ENCODE measurements at regions not wholly inside any gene's neighbourhood (a gene's known extent, or its start where the extent isn't known, plus 50 kb on each side); places are given as distances from the start of the nearest gene placed in this dataset.

DNA sequence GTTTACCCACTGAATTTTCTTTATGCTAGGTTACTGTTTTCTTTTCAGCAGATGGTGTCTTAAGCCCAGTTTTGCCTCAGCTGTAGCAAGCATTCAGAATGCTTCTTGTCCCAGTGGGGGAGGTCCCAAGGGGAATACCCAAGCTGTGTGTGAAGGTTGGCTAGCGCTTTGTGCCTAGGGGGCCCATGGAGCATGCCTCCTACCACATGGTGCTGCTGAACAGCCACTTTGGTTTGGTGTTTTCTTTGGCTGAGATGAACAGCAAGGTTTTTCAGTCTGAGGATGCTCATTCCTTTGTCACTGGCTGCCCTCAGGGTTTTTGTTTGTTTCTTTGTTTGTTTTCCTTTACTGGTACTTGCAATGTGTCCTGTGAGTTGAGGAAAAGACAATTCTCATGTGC, 99.0 kb downstream of the PCDH20 start:
- H3K27ac ChIP-seq (ENCODE audit: low read depth in 1 of 2, low read length in 2 of 2) = no peak overlapping the region
- ATAC-seq (ENCODE audit: poor library complexity) (no peak), DNase-seq (no peak)
- H3K9me3 Mint-ChIP-seq = peaks cover 10% of the 10 kb centered on the region
- no peaks in the 10 kb centered on the region for H3K4me1 Mint-ChIP-seq (ENCODE audit: low read depth)
- POLR2A ChIA-PET = no interaction called here
- no peak overlapping the region for H3K4me3 Mint-ChIP-seq
- H3K4me3 ChIP-seq (ENCODE audit: low read length) = no peak overlapping the region
- no peaks in the 10 kb centered on the region for H3K36me3 Mint-ChIP-seq (ENCODE audit: low read depth)
- no peaks in the 10 kb centered on the region for H3K27me3 ChIP-seq (ENCODE audit: control insufficient read depth in 1 of 2, insufficient read depth in 2 of 2, low read length in 2 of 2)
- TF ChIP-seq, protein P1, sequence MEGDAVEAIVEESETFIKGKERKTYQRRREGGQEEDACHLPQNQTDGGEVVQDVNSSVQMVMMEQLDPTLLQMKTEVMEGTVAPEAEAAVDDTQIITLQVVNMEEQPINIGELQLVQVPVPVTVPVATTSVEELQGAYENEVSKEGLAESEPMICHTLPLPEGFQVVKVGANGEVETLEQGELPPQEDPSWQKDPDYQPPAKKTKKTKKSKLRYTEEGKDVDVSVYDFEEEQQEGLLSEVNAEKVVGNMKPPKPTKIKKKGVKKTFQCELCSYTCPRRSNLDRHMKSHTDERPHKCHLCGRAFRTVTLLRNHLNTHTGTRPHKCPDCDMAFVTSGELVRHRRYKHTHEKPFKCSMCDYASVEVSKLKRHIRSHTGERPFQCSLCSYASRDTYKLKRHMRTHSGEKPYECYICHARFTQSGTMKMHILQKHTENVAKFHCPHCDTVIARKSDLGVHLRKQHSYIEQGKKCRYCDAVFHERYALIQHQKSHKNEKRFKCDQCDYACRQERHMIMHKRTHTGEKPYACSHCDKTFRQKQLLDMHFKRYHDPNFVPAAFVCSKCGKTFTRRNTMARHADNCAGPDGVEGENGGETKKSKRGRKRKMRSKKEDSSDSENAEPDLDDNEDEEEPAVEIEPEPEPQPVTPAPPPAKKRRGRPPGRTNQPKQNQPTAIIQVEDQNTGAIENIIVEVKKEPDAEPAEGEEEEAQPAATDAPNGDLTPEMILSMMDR (IDR thresholded peaks at IDR 0.05) = no peak
- H3K9me3 ChIP-seq (ENCODE audit: control insufficient read depth in 1 of 2, insufficient read depth in 1 of 2, low read length in 2 of 2) = peaks cover 0 to 3% of the 10 kb centered on the region in 2 experiments
- CTCF ChIA-PET = no interaction called here
- no peak overlapping the region for H3K27ac Mint-ChIP-seq
- H3K27me3 Mint-ChIP-seq = no peaks in the 10 kb centered on the region
- no peaks in the 10 kb centered on the region for H3K4me1 ChIP-seq (ENCODE audit: insufficient read depth, low read length)
- H3K36me3 ChIP-seq (ENCODE audit: insufficient read depth, low read length) = no peaks in the 10 kb centered on the region
- intact Hi-C loops (cut with DNase I, micrococcal nuclease) = no loop called here

DNA sequence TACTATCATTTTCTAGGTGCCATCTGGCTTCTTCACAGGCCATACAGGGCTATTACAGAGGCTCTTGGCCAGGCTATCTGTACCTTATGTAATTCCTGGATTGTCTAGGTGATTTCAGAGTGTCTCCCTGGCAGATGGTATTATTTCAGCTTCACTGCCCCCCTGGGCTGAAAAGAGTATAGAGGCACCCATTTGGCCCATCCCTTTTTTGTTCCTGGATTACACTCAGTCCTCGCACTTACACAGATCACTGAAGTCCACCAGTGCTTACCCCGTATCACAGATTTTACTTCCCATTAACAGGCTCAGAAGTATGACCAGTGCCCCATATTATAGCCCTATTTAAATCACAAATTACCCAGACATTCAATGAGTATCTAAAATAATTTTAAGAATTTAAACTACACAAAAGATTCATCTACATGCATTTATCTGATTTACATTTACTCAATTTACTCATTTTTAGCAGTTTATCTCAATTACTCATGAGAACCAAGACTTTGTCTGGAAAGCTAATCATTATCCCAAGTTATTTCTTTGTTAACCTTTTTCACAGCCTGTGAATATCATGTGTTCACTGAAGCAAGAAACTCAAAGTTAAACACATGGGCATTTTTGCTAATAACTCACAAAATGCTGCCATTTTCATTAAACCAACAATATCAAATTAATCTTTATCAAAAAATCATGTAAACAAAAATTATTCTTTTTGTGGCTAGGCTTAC, 121.0 kb downstream of the PCDH20 start:
- no peak overlapping the region for H3K27ac Mint-ChIP-seq
- Histone ChIP-seq H3K36me3 (ENCODE audit: insufficient read depth, low read length) (no peaks in the 10 kb centered on the region), H3K27me3 (ENCODE audit: control insufficient read depth in 1 of 2, insufficient read depth in 2 of 2, low read length in 2 of 2) (no peaks in the 10 kb centered on the region), H3K4me1 (ENCODE audit: insufficient read depth, low read length) (no peaks in the 10 kb centered on the region), H3K9me3 (ENCODE audit: control insufficient read depth in 1 of 2, insufficient read depth in 1 of 2, low read length in 2 of 2) (peaks cover 4 to 6% of the 10 kb centered on the region in 2 experiments), H3K27ac (ENCODE audit: low read depth in 1 of 2, low read length in 2 of 2) (no peak overlapping the region), H3K4me3 (ENCODE audit: low read length) (no peak overlapping the region)
- CTCF ChIA-PET = no interaction called here
- TF ChIP-seq, protein P1 (IDR thresholded peaks at IDR 0.05) = no peak
- no peaks in the 10 kb centered on the region for H3K27me3 Mint-ChIP-seq
- DNase-seq (no peak), ATAC-seq (ENCODE audit: poor library complexity) (no peak)
- peaks cover 3% of the 10 kb centered on the region for H3K9me3 Mint-ChIP-seq
- intact Hi-C loops (cut with DNase I, micrococcal nuclease) = no loop called here
- POLR2A ChIA-PET = no interaction called here
- H3K36me3 Mint-ChIP-seq (ENCODE audit: low read depth) = no peaks in the 10 kb centered on the region
- no peaks in the 10 kb centered on the region for H3K4me1 Mint-ChIP-seq (ENCODE audit: low read depth)
- H3K4me3 Mint-ChIP-seq = no peak overlapping the region

DNA sequence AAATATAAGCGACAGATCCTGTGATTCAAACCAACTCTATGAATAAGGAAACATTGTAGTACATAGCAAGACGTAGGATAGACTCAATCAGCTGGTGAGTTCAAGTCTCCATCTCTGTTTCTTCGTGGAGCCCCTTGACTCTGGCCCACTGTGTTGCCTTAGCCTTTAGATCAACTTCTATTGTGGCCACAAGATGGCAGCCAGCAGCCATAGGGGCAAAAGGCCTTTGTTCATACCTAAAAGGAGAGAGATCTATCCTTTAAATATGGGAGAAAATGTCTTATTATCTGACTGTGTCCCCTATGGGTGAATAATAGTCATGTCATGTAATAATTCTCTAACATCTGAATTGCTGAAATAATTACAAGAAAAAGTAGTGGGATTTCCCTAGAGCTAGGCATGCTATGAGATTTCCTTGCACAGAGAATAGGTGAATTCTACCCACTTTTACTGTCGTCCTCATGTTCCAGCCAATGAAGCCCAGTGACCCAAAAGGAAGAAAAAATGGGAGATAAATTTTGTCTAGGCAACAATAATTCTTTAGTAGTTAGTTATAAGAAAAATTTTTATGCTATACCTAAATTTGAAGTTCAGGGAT, 129.4 kb downstream of the PCDH20 start:
- Mint-ChIP-seq H3K27ac (no peak overlapping the region), H3K4me3 (no peak overlapping the region), H3K36me3 (ENCODE audit: low read depth) (no peaks in the 10 kb centered on the region), H3K27me3 (no peaks in the 10 kb centered on the region), H3K4me1 (ENCODE audit: low read depth) (no peaks in the 10 kb centered on the region), H3K9me3 (peaks cover 5% of the 10 kb centered on the region)
- no peaks in the 10 kb centered on the region for H3K36me3 ChIP-seq (ENCODE audit: insufficient read depth, low read length)
- H3K9me3 ChIP-seq (ENCODE audit: control insufficient read depth in 1 of 2, insufficient read depth in 1 of 2, low read length in 2 of 2) = peaks cover 0 to 4% of the 10 kb centered on the region in 2 experiments
- H3K27ac ChIP-seq (ENCODE audit: low read depth in 1 of 2, low read length in 2 of 2) = no peak overlapping the region
- H3K4me1 ChIP-seq (ENCODE audit: insufficient read depth, low read length) = no peaks in the 10 kb centered on the region
- ATAC-seq (ENCODE audit: poor library complexity) = no peak
- TF ChIP-seq, protein P1 (IDR thresholded peaks at IDR 0.05) = no peak
- intact Hi-C loops (cut with DNase I, micrococcal nuclease) = no loop called here
- no peak for DNase-seq
- CTCF ChIA-PET = no interaction called here
- no peaks in the 10 kb centered on the region for H3K27me3 ChIP-seq (ENCODE audit: control insufficient read depth in 1 of 2, insufficient read depth in 2 of 2, low read length in 2 of 2)
- POLR2A ChIA-PET = no interaction called here
- H3K4me3 ChIP-seq (ENCODE audit: low read length) = no peak overlapping the region
